ENCODE measurements at regions not wholly inside any gene's neighbourhood (a gene's known extent, or its start where the extent isn't known, plus 50 kb on each side); places are given as distances from the start of the nearest gene placed in this dataset.
"Not testable (repeated sequence)": the region's sequence is repeated elsewhere in the genome, so short reads cannot be mapped to it uniquely, and the experiment has no call there.

DNA sequence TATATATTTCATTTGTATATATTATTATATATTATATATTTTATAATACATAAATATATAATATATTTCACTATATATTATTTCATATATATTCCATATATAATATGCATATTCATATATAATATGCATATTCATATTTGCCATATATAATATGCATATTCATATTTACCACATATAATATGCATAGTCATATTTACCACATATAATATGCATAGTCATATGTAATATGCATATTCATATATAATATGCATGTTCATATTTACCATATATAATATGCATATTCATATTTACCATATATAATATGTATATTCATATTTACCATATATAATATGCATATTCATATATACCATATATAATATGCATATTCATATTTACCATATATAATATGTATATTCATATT, 51.2 kb upstream of the GATA2 start:
- no peak overlapping the region for H3K27ac ChIP-seq

DNA sequence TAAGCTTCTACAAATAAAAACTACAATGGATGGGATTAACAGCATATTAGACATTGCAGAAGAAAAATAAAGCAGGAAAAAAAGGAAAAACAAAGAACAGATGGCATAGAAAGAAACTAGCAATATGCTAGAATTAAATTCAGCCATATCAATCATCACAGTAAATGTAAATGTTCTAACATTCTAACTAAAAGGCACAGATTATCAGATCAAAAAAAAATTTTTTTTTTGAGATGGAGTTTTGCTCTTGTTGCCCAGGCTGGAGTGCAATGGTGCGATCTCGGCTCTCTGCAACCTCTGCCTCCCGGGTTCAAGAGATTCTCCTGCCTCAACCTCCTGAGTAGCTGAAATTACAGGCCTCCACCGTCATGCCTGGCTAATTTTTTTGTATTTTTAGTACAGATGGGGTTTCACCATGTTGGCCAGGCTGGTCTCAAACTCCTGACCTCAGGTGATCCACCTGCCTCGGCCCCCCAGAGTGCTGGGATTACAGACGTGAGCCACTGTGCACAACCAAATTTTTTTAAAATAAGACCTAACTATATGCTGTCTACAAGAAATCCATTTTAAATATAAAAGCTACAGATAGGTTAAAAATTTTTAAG, 50.7 kb upstream of the GATA2 start:
- not testable (repeated sequence) for H3K27ac ChIP-seq

More for the DNA sequence above, 51.2 kb upstream of the GATA2 start:
- TF ChIP-seq CTCF (conservative IDR thresholded peaks at IDR 0.05) = no peak
